ENCODE measurements at regions not wholly inside any gene's neighbourhood (a gene's known extent, or its start where the extent isn't known, plus 50 kb on each side); places are given as distances from the start of the nearest gene placed in this dataset.
"Not testable (repeated sequence)": the region's sequence is repeated elsewhere in the genome, so short reads cannot be mapped to it uniquely, and the experiment has no call there.

GRCh38 chr11:96841792-96842191, 452.0 kb downstream of the JRKL start:
- Mint-ChIP-seq H3K9me3 (no peaks in the 10 kb centered on the region), H3K4me3 (no peak overlapping the region), H3K27me3 (ENCODE audit: low read depth) (no peaks in the 10 kb centered on the region), H3K36me3 (ENCODE audit: low read depth) (no peaks in the 10 kb centered on the region), H3K27ac (no peak overlapping the region), H3K4me1 (ENCODE audit: low read depth) (no peaks in the 10 kb centered on the region)
- no peak for DNase-seq (ENCODE audit: low spot score)

GRCh38 chr11:96842731-96843130, 452.9 kb downstream of the JRKL start:
- Mint-ChIP-seq H3K4me3 (no peak overlapping the region), H3K9me3 (no peaks in the 10 kb centered on the region), H3K27ac (no peak overlapping the region), H3K4me1 (ENCODE audit: low read depth) (no peaks in the 10 kb centered on the region), H3K36me3 (ENCODE audit: low read depth) (no peaks in the 10 kb centered on the region), H3K27me3 (ENCODE audit: low read depth) (no peaks in the 10 kb centered on the region)
- no peak for DNase-seq (ENCODE audit: low spot score)

DNA sequence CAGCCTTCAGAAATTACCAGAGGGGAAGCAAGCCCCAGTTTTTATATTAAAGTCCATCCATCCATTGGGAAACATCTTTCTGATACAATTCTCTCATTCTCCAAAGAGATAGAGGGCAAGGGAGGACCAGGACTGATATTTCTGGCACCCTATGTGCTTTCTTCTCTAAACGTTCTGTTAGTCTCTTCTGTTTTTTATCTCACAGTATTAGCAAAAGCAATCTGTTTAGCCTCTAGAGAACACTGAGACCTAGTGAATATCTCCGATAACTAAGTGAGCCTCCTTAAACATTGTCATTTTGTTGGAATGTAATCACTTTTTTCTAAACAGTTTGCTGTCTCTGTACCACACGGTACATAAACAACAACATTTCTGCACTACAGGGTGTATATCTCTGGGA, 464.6 kb downstream of the JRKL start:
- Mint-ChIP-seq H3K36me3 (ENCODE audit: low read depth) (no peaks in the 10 kb centered on the region), H3K27ac (no peak overlapping the region), H3K27me3 (ENCODE audit: low read depth) (no peaks in the 10 kb centered on the region), H3K4me1 (ENCODE audit: low read depth) (no peaks in the 10 kb centered on the region), H3K9me3 (no peaks in the 10 kb centered on the region), H3K4me3 (no peak overlapping the region)
- DNase-seq (ENCODE audit: low spot score) = no peak

DNA sequence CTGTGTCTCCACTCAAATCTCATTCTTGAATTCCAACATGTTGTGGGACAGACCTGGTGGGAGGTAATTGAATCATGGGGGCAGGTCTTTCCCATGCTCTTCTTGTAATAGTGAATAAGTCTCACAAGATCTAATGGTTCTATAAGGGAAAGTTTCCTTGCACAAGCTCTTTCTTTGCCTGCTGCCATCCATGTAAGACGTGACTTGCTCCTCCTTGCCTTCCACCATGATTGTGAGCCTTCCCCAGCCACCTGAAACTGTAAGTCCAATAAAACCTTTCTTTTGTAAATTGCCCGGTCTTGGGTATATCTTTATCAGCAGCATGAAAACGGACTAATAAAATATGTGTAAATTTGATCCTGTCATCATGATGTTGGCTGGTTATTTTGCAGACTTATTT, 471.9 kb downstream of the JRKL start:
- DNase-seq (ENCODE audit: low spot score); H3K4me1 Mint-ChIP-seq (ENCODE audit: low read depth); H3K4me3 Mint-ChIP-seq; H3K27me3 Mint-ChIP-seq (ENCODE audit: low read depth); H3K9me3 Mint-ChIP-seq; H3K27ac Mint-ChIP-seq; H3K36me3 Mint-ChIP-seq (ENCODE audit: low read depth): not testable (repeated sequence)

GRCh38 chr11:96863520-96863919, 473.7 kb downstream of the JRKL start:
- Mint-ChIP-seq H3K27ac (no peak overlapping the region), H3K9me3 (peaks cover 10% of the 10 kb centered on the region), H3K4me3 (no peak overlapping the region), H3K36me3 (ENCODE audit: low read depth) (no peaks in the 10 kb centered on the region), H3K4me1 (ENCODE audit: low read depth) (no peaks in the 10 kb centered on the region), H3K27me3 (ENCODE audit: low read depth) (no peaks in the 10 kb centered on the region)
- no peak for DNase-seq (ENCODE audit: low spot score)

- DNase-seq (ENCODE audit: low spot score) = no peak
- no peak overlapping the region for H3K4me3 Mint-ChIP-seq
- no peaks in the 10 kb centered on the region for H3K36me3 Mint-ChIP-seq (ENCODE audit: low read depth)
- H3K27me3 Mint-ChIP-seq (ENCODE audit: low read depth) = no peaks in the 10 kb centered on the region
- H3K9me3 Mint-ChIP-seq = peaks cover 10% of the 10 kb centered on the region
- no peaks in the 10 kb centered on the region for H3K4me1 Mint-ChIP-seq (ENCODE audit: low read depth)
- H3K27ac Mint-ChIP-seq = no peak overlapping the region
Observed at GRCh38 chr11:96865020-96865419, 475.2 kb downstream of the JRKL start.

DNA sequence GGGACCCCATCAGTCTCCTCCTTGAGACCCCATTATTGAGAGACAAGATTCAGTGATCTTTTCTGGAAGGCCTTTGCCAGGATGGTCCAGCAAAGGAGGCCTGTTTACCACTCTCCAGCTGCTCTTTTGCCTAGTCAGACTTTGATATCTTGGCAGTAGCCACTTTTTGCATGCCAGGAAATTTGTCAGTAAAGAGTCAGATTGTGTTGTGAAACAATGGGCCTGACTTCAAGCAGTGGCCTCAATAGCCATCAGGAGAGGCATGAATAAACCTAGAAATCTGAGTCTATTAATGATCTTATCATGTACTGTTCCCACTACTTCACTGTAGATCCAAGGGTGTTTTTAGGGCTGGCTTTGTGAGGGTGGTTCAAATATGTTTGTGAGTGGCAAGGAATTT, 479.4 kb downstream of the JRKL start:
- Mint-ChIP-seq H3K36me3 (ENCODE audit: low read depth) (no peaks in the 10 kb centered on the region), H3K27me3 (ENCODE audit: low read depth) (no peaks in the 10 kb centered on the region), H3K4me1 (ENCODE audit: low read depth) (no peaks in the 10 kb centered on the region), H3K9me3 (peaks cover 3% of the 10 kb centered on the region), H3K4me3 (no peak overlapping the region), H3K27ac (no peak overlapping the region)
- DNase-seq (ENCODE audit: low spot score) = no peak

DNA sequence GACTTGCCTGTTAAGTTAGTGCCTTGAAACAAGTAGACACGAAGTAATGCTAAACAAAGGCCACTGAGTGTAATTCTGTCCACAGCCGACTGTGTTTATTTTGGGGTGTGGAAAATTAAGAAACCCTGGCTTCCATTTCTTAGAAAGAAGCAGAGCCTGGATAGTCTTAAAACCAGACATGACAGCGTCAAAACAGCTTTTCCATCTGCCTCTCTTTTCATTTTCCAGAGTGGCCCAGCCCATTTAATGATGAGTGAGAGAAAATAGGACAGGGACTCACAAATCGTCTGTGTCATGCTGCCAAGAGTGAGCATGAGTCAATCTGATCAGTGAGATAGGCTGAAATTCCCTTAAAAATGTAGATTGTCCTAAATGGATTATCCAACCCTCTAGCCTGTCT, 485.9 kb downstream of the JRKL start:
- Mint-ChIP-seq H3K9me3 (peaks cover 3% of the 10 kb centered on the region), H3K4me1 (ENCODE audit: low read depth) (no peaks in the 10 kb centered on the region), H3K27ac (no peak overlapping the region), H3K4me3 (no peak overlapping the region), H3K36me3 (ENCODE audit: low read depth) (no peaks in the 10 kb centered on the region), H3K27me3 (ENCODE audit: low read depth) (no peaks in the 10 kb centered on the region)
- DNase-seq (ENCODE audit: low spot score) = no peak

GRCh38 chr11:96878299-96879051, 488.7 kb downstream of the JRKL start:
- no peaks in the 10 kb centered on the region for H3K27me3 Mint-ChIP-seq (ENCODE audit: low read depth)
- H3K27ac Mint-ChIP-seq = no peak overlapping the region
- DNase-seq (ENCODE audit: low spot score) = no peak

DNA sequence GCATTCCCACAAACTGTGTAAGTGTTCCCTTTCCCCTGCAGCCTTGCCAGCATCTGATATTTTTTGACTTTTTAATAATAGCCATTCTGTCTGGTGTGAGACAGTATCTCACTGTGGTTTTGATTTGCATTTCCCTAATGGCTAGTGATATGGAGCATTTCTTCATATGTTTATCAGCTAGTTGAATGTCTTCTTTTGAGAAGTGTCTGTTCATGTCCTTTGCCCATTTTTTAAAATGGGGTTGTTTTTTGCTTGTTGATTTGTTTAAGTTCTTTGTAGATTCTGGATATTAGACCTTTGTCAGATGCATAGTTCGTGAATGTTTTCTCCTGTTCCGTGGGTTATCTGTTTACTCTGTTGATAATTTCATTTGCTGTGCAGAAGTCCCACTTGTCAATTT, 492.8 kb downstream of the JRKL start:
- DNase-seq (ENCODE audit: low spot score); H3K27ac Mint-ChIP-seq; H3K9me3 Mint-ChIP-seq: not testable (repeated sequence)

More at GRCh38 chr11:96878299-96879051, 488.7 kb downstream of the JRKL start:
- Mint-ChIP-seq H3K4me1 (ENCODE audit: low read depth) (no peaks in the 10 kb centered on the region), H3K9me3 (peaks cover 3% of the 10 kb centered on the region), H3K4me3 (no peak overlapping the region), H3K36me3 (ENCODE audit: low read depth) (no peaks in the 10 kb centered on the region)

DNA sequence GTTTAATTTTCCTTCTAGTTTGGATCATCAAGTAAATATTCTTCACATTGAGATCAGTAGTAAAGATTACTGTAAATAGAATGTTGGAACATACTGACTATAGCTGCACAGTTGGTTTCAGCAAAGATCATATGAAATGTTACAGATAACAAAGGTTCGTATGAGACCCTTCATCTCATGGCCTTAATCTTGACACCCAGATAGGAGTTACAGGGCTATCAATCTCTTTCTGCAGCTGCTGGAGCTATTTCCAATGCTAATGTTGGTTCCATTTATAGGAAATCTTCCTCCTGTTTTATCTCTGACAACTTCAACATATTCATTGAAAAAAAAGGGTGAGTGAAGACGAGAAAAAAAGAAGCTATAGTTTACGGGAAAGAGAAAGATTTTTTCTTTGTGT, 495.6 kb downstream of the JRKL start:
- DNase-seq (ENCODE audit: low spot score) = no peak
- no peaks in the 10 kb centered on the region for H3K4me1 Mint-ChIP-seq (ENCODE audit: low read depth)
- peaks cover 4% of the 10 kb centered on the region for H3K9me3 Mint-ChIP-seq
- H3K27me3 Mint-ChIP-seq (ENCODE audit: low read depth) = no peaks in the 10 kb centered on the region
- H3K27ac Mint-ChIP-seq = no peak overlapping the region
- H3K4me3 Mint-ChIP-seq = no peak overlapping the region
- H3K36me3 Mint-ChIP-seq (ENCODE audit: low read depth) = no peaks in the 10 kb centered on the region

More for the DNA sequence above, 492.8 kb downstream of the JRKL start:
- not testable (repeated sequence) for H3K36me3 Mint-ChIP-seq (ENCODE audit: low read depth); H3K4me3 Mint-ChIP-seq; H3K4me1 Mint-ChIP-seq (ENCODE audit: low read depth); H3K27me3 Mint-ChIP-seq (ENCODE audit: low read depth)

- DNase-seq (ENCODE audit: low spot score) = no peak
- Mint-ChIP-seq H3K27ac (no peak overlapping the region), H3K4me1 (ENCODE audit: low read depth) (no peaks in the 10 kb centered on the region), H3K36me3 (ENCODE audit: low read depth) (no peaks in the 10 kb centered on the region), H3K4me3 (no peak overlapping the region), H3K9me3 (peaks cover 4% of the 10 kb centered on the region), H3K27me3 (ENCODE audit: low read depth) (no peaks in the 10 kb centered on the region)
Observed at GRCh38 chr11:96885912-96886311, 496.1 kb downstream of the JRKL start.

DNA sequence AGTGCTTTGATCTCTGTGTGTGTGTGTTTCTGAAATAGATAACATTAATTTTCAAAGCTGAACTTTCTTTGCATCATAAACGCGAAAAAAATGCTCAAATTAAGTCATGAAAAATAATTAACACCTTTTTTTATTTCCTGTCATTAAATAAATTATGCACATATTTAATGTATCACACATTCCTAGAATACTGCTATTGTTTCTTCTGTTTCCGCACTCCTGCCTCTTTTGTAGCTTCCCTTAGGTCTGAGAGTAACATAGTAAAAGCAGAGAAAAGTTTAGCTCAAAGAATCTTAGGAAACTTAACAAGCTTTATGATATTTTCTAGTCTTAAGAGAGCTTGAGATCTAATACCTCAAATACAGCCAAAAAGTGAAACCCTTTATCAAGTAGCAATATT, 504.2 kb downstream of the JRKL start:
- Mint-ChIP-seq H3K27ac (no peak overlapping the region), H3K4me1 (ENCODE audit: low read depth) (no peaks in the 10 kb centered on the region)

DNA sequence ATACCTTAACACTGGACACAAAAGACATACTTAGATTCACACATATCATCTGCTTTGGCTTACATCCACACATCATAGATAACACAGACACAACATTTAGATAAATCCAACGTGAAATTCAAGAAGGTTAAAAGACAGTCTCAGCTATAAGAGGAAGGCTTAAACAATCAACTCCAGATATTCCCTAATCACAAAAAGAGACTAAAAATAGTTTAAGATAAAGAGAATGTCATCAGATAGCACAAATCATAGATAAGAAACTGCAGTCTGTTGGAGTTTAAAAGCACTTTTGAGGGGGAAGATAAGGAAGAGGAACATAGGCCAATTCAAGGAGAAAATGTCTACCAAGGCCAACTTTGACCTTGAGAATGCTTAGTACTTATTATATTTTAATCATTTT, 504.8 kb downstream of the JRKL start:
- Mint-ChIP-seq H3K4me1 (ENCODE audit: low read depth) (no peaks in the 10 kb centered on the region), H3K4me3 (no peak overlapping the region), H3K27me3 (ENCODE audit: low read depth) (no peaks in the 10 kb centered on the region), H3K9me3 (peaks cover 5% of the 10 kb centered on the region), H3K27ac (no peak overlapping the region), H3K36me3 (ENCODE audit: low read depth) (no peaks in the 10 kb centered on the region)
- no peak for DNase-seq (ENCODE audit: low spot score)

More for the DNA sequence above, 504.2 kb downstream of the JRKL start:
- DNase-seq (ENCODE audit: low spot score) = no peak
- no peaks in the 10 kb centered on the region for H3K36me3 Mint-ChIP-seq (ENCODE audit: low read depth)
- no peak overlapping the region for H3K4me3 Mint-ChIP-seq
- no peaks in the 10 kb centered on the region for H3K27me3 Mint-ChIP-seq (ENCODE audit: low read depth)
- peaks cover 5% of the 10 kb centered on the region for H3K9me3 Mint-ChIP-seq

- H3K27ac Mint-ChIP-seq = no peak overlapping the region
- no peaks in the 10 kb centered on the region for H3K36me3 Mint-ChIP-seq (ENCODE audit: low read depth)
- H3K27me3 Mint-ChIP-seq (ENCODE audit: low read depth) = no peaks in the 10 kb centered on the region
- no peak overlapping the region for H3K4me3 Mint-ChIP-seq
- peaks cover 12% of the 10 kb centered on the region for H3K9me3 Mint-ChIP-seq
- DNase-seq (ENCODE audit: low spot score) = no peak
- no peaks in the 10 kb centered on the region for H3K4me1 Mint-ChIP-seq (ENCODE audit: low read depth)
Observed at GRCh38 chr11:96899971-96900370, 510.2 kb downstream of the JRKL start.

Measured in T-helper 2 cell treated with Interferon-gamma antibody and Interleukin-4, amounts not matched to agents 5 μg/mL and 100 μg/mL, for 36 hours (primary cell).